ENCODE measurements at regions not wholly inside any gene's neighbourhood (a gene's known extent, or its start where the extent isn't known, plus 50 kb on each side); places are given as distances from the start of the nearest gene placed in this dataset.

DNA sequence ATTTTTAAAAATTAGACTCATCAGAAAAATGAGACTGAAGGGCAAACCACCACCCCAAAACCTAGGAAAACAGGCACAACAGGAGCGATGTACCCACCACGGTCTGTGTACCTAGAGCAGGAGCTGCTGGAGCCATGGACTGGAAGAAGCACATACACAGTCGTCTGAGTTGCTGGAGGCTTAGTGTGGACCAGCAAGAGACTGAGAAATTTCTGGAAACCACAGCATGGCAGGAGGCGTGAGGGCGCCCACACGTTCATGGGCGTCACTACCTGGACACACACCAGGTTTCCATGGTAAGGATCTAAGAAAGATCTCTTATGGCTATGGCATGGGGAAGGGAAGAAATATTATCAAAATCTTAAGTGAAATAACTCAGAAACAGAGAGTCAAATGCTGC lies 91.9 kb downstream of the MED10 start:
- TF ChIP-seq, protein P1, sequence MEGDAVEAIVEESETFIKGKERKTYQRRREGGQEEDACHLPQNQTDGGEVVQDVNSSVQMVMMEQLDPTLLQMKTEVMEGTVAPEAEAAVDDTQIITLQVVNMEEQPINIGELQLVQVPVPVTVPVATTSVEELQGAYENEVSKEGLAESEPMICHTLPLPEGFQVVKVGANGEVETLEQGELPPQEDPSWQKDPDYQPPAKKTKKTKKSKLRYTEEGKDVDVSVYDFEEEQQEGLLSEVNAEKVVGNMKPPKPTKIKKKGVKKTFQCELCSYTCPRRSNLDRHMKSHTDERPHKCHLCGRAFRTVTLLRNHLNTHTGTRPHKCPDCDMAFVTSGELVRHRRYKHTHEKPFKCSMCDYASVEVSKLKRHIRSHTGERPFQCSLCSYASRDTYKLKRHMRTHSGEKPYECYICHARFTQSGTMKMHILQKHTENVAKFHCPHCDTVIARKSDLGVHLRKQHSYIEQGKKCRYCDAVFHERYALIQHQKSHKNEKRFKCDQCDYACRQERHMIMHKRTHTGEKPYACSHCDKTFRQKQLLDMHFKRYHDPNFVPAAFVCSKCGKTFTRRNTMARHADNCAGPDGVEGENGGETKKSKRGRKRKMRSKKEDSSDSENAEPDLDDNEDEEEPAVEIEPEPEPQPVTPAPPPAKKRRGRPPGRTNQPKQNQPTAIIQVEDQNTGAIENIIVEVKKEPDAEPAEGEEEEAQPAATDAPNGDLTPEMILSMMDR (conservative IDR thresholded peaks at IDR 0.05; ENCODE audit: low read depth, low read length), result no peak
- TF ChIP-seq EZH2 (IDR thresholded peaks at IDR 0.05; ENCODE audit: borderline replicate concordance, low read depth, low read length, poor library complexity, severe bottlenecking), result no peak
